ENCODE measurements at regions not wholly inside any gene's neighbourhood (a gene's known extent, or its start where the extent isn't known, plus 50 kb on each side); places are given as distances from the start of the nearest gene placed in this dataset.

- ChIA-PET POLR2A (no interaction called here), CTCF (no interaction called here)
- DNase-seq (ENCODE audit: low read depth, low spot score), result no peak
- H3K4me3 ChIP-seq (ENCODE audit: low read depth, low read length), result no peak overlapping the region
- TF ChIP-seq CTCF (IDR thresholded peaks at IDR 0.05; ENCODE audit: insufficient read depth, low read length, missing control alignments), result no peak
Observed at GRCh38 chr12:67147030-67147429, 122.1 kb upstream of the CAND1 start.

GRCh38 chr12:67147447-67147846 lies 121.7 kb upstream of the CAND1 start:
- POLR2A ChIA-PET, result no interaction called here
- TF ChIP-seq CTCF (IDR thresholded peaks at IDR 0.05; ENCODE audit: insufficient read depth, low read length, missing control alignments), result no peak
- no peak for DNase-seq (ENCODE audit: low read depth, low spot score)
- no peak overlapping the region for H3K4me3 ChIP-seq (ENCODE audit: low read depth, low read length)
- CTCF ChIA-PET, result no interaction called here

- no peak overlapping the region for H3K4me3 ChIP-seq (ENCODE audit: low read depth, low read length)
- CTCF ChIA-PET, result no interaction called here
- no peak for TF ChIP-seq CTCF (IDR thresholded peaks at IDR 0.05; ENCODE audit: insufficient read depth, low read length, missing control alignments)
- DNase-seq (ENCODE audit: low read depth, low spot score), result no peak
- POLR2A ChIA-PET, result no interaction called here
Observed at GRCh38 chr12:67148265-67148664, 120.9 kb upstream of the CAND1 start.

GRCh38 chr12:67151886-67152285 lies 117.3 kb upstream of the CAND1 start:
- CTCF ChIA-PET, result interaction anchor here (1.2 to 1.6 kb wide), 2 partner anchors 9 to 11 kb away, joined by 5 to 7 read pairs; no protein-coding TSS in a partner anchor
- POLR2A ChIA-PET, result no interaction called here

DNA sequence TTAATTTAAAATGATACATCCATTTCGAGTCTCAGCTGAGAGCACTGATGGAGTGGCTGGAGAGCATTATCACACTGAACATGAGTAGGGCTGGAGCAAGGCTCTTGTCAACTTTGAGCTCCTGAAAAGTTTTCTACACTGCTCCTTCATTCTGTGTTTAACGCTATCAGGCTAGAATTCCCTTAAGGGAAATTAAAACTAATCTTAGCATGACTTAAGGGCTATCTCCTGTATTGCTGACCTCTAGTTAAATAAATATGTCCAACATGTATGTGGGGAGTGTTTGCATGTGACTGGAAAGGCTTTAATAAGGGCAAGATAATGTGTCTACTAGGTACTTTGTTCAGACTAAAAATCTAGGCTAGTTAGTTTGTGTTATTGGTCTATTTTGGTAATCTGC lies 116.7 kb upstream of the CAND1 start:
- TF ChIP-seq CTCF (IDR thresholded peaks at IDR 0.05; ENCODE audit: insufficient read depth, low read length, missing control alignments), result no peak
- no peak overlapping the region for H3K4me3 ChIP-seq (ENCODE audit: low read depth, low read length)
- ChIA-PET POLR2A (no interaction called here), CTCF (interaction anchor here (1.2 to 1.6 kb wide), 2 partner anchors 9 to 10 kb away, joined by 5 to 7 read pairs; no protein-coding TSS in a partner anchor)
- DNase-seq (ENCODE audit: low read depth, low spot score), result no peak

More at GRCh38 chr12:67151886-67152285, 117.3 kb upstream of the CAND1 start:
- DNase-seq (ENCODE audit: low read depth, low spot score), result no peak
- no peak overlapping the region for H3K4me3 ChIP-seq (ENCODE audit: low read depth, low read length)
- TF ChIP-seq CTCF (IDR thresholded peaks at IDR 0.05; ENCODE audit: insufficient read depth, low read length, missing control alignments), result no peak

- ChIA-PET CTCF (no interaction called here), POLR2A (no interaction called here)
- no peak for DNase-seq (ENCODE audit: low read depth, low spot score)
- no peak for TF ChIP-seq CTCF (IDR thresholded peaks at IDR 0.05; ENCODE audit: insufficient read depth, low read length, missing control alignments)
- H3K4me3 ChIP-seq (ENCODE audit: low read depth, low read length), result no peak overlapping the region
Observed at GRCh38 chr12:67154901-67155300, 114.3 kb upstream of the CAND1 start.
